H9 (cell line): ENCODE measurements at regions not wholly inside any gene's neighbourhood (a gene's known extent, or its start where the extent isn't known, plus 50 kb on each side); places are given as distances from the start of the nearest gene placed in this dataset.

Experiments used
- DNase-seq: peaks from one replicate; pipeline ENCODE4 v3.0.0-alpha.2; 2017
- H2AFZ ChIP-seq: one replicate; pipeline ENCODE4 v1.6.1; 2013; ENCODE audit warnings: mild to moderate bottlenecking, low read length, control low read depth, moderate library complexity
- H2AK5ac ChIP-seq: 2 replicates; pipeline ENCODE4 v1.6.1; 2013; ENCODE audit warnings: low read length, control low read depth, mixed read lengths; ENCODE audit not compliant: insufficient read length
- H2BK120ac ChIP-seq: one replicate; pipeline ENCODE4 v1.6.1; 2013; ENCODE audit warnings: low read depth, mild to moderate bottlenecking, low read length, control low read depth, inconsistent platforms; ENCODE audit not compliant: poor library complexity, severe bottlenecking
- H2BK12ac ChIP-seq: 2 replicates; pipeline ENCODE4 v1.6.1; 2013; ENCODE audit warnings: low read length, control low read depth, mixed read lengths, low read depth; ENCODE audit not compliant: insufficient read length
- H2BK15ac ChIP-seq: 2 replicates; pipeline ENCODE4 v1.6.1; 2013; ENCODE audit warnings: low read depth, low read length, control low read depth
- H2BK20ac ChIP-seq: one replicate; pipeline ENCODE4 v1.6.1; 2013; ENCODE audit warnings: low read depth, mild to moderate bottlenecking, low read length, control low read depth, inconsistent platforms; ENCODE audit not compliant: poor library complexity, severe bottlenecking
- H2BK5ac ChIP-seq: 2 replicates; pipeline ENCODE4 v1.6.1; 2013; ENCODE audit warnings: low read length, control low read depth, mixed read lengths; ENCODE audit not compliant: insufficient read length
- H3K14ac ChIP-seq: 2 replicates; pipeline ENCODE4 v1.6.1; 2013; ENCODE audit warnings: low read length, control low read depth; ENCODE audit not compliant: insufficient read depth
- H3K18ac ChIP-seq: 2 replicates; pipeline ENCODE4 v1.6.1; 2013; ENCODE audit warnings: low read depth, mild to moderate bottlenecking, mixed read lengths, low read length, control low read depth; ENCODE audit not compliant: insufficient read length
- H3K23ac ChIP-seq: 2 replicates; pipeline ENCODE4 v1.6.1; 2013; ENCODE audit warnings: low read length, control low read depth, mixed read lengths, low read depth; ENCODE audit not compliant: insufficient read length
- H3K23me2 ChIP-seq: 2 replicates; pipeline ENCODE4 v1.6.1; 2013; ENCODE audit warnings: low read depth, mild to moderate bottlenecking, mixed read lengths, low read length, control low read depth; ENCODE audit not compliant: insufficient read length, poor library complexity, severe bottlenecking
- H3K27ac ChIP-seq: 2 replicates; pipeline ENCODE4 v1.5.1; 2013; ENCODE audit warnings: low read length, control low read depth, mixed read lengths, low read depth; ENCODE audit not compliant: insufficient read length
- H3K27me3 ChIP-seq: 2 replicates; pipeline ENCODE4 v1.6.1; 2013; ENCODE audit warnings: low read length, control low read depth, inconsistent platforms; ENCODE audit not compliant: insufficient read depth
- H3K4ac ChIP-seq: 2 replicates; pipeline ENCODE4 v1.6.1; 2013; ENCODE audit warnings: low read depth, mild to moderate bottlenecking, control low read depth, inconsistent platforms, low read length, moderate library complexity
- H3K4me1 ChIP-seq: 2 replicates; pipeline ENCODE4 v1.6.1; 2013; ENCODE audit warnings: low read length, control low read depth, inconsistent platforms; ENCODE audit not compliant: insufficient read depth
- H3K4me2 ChIP-seq: 2 replicates; pipeline ENCODE4 v1.6.1; 2013; ENCODE audit warnings: low read length, control low read depth, mixed read lengths; ENCODE audit not compliant: insufficient read length, insufficient read depth
- H3K56ac ChIP-seq: 2 replicates; pipeline ENCODE4 v1.6.1; 2013; ENCODE audit warnings: low read depth, mild to moderate bottlenecking, mixed read lengths, low read length, control low read depth; ENCODE audit not compliant: insufficient read length
- H3K79me1 ChIP-seq: 2 replicates; pipeline ENCODE4 v1.6.1; 2013; ENCODE audit warnings: low read depth, mild to moderate bottlenecking, moderate library complexity, low read length, control low read depth, inconsistent platforms; ENCODE audit not compliant: insufficient read depth, poor library complexity, severe bottlenecking
- H3K79me2 ChIP-seq: 2 replicates; pipeline ENCODE4 v1.6.1; 2013; ENCODE audit warnings: low read length, control low read depth, inconsistent platforms; ENCODE audit not compliant: insufficient read depth
- H3K9ac ChIP-seq: 2 replicates; pipeline ENCODE4 v1.6.1; 2013; ENCODE audit warnings: low read length, control low read depth, mixed read lengths; ENCODE audit not compliant: insufficient read length; ENCODE audit errors: extremely low read depth
- H3K9me3 ChIP-seq: one replicate; pipeline ENCODE4 v1.6.1; 2013; ENCODE audit warnings: low read depth, low read length, inconsistent platforms; ENCODE audit not compliant: control insufficient read depth
- H3T11ph ChIP-seq: one replicate; pipeline ENCODE4 v1.6.1; 2013; ENCODE audit warnings: mild to moderate bottlenecking, low read length, control low read depth, inconsistent platforms
- H4K20me1 ChIP-seq: one replicate; pipeline ENCODE4 v1.6.1; 2013; ENCODE audit not compliant: control insufficient read depth, insufficient read length, insufficient read depth
- H4K5ac ChIP-seq: 2 replicates; pipeline ENCODE4 v1.6.1; 2013; ENCODE audit warnings: low read depth, mild to moderate bottlenecking, mixed read lengths, low read length, control low read depth; ENCODE audit not compliant: insufficient read length
- H4K8ac ChIP-seq: replicated peaks from 2 replicates; pipeline ENCODE4 v1.6.1; 2013; ENCODE audit warnings: low read length, control low read depth, mixed read lengths, low read depth; ENCODE audit not compliant: insufficient read length
- H4K91ac ChIP-seq: 2 replicates; pipeline ENCODE4 v1.6.1; 2013; ENCODE audit warnings: low read depth, mild to moderate bottlenecking, moderate library complexity, mixed read lengths, low read length, control low read depth; ENCODE audit not compliant: insufficient read length
- H3K27ac Mint-ChIP-seq, 3 experiments: 2 replicates in 2 of 3; 3 replicates in 1 of 3; pipeline ENCODE4 v1.8.0; 2020 to 2021; ENCODE audit warnings: mixed read lengths in 3 of 3, mild to moderate bottlenecking in 1 of 3, moderate library complexity in 1 of 3
- H3K27me3 Mint-ChIP-seq: 2 replicates; pipeline ENCODE4 v1.8.0; 2021; ENCODE audit warnings: low read depth, mild to moderate bottlenecking, moderate library complexity, mixed read lengths
- H3K36me3 Mint-ChIP-seq, 3 experiments: 2 replicates in 2 of 3; 3 replicates in 1 of 3; pipeline ENCODE4 v1.8.0; 2020 to 2021; ENCODE audit warnings: low read depth in 3 of 3, mixed read lengths in 3 of 3; ENCODE audit not compliant: insufficient read depth in 1 of 3
- H3K4me1 Mint-ChIP-seq, 2 experiments: 2 replicates each; pipeline ENCODE4 v1.8.0; 2020; ENCODE audit warnings: mixed read lengths in 2 of 2
- H3K4me3 Mint-ChIP-seq, 2 experiments: 2 replicates in 1 of 2; 3 replicates in 1 of 2; pipeline ENCODE4 v1.8.0; 2020 to 2021; ENCODE audit warnings: mild to moderate bottlenecking in 2 of 2, mixed read lengths in 2 of 2, moderate library complexity in 1 of 2
- H3K9me3 Mint-ChIP-seq, 2 experiments: 2 replicates in 1 of 2; 3 replicates in 1 of 2; pipeline ENCODE4 v1.8.0; 2020; ENCODE audit warnings: mild to moderate bottlenecking in 2 of 2, mixed read lengths in 2 of 2, moderate library complexity in 1 of 2
- TF ChIP-seq, protein P1 (sequence below): fragments of 200-600 bp; sonication (generic); conservative IDR thresholded peaks from 3 replicates; pipeline ENCODE4 v1.8.0; 2021; ENCODE audit warnings: antibody characterized with exemption, mild to moderate bottlenecking

DNA sequence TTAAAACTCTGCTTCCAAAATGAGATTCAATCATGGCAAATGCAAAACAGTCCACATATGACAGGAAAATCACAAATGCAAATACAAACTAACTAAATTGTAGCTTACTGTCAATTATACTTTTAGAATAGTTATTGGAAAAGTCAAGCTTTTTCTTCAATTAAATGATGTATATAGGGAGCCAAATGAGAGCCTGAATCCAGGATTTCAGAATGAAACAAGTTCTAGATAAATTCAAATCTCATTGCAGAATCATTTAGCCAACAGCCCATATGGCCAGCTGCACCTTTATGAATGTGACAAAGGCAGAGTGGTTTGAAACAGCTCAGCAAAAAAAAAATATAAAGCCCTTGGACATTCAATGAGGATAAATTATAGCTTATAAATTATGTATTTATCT lies 82.2 kb upstream of the SCIN start:
- peaks cover 12% of the 10 kb centered on the region in 2 experiments for H3K4me1 Mint-ChIP-seq
- Histone ChIP-seq H3K14ac (no peak overlapping the region), H3K79me1 (no peaks in the 10 kb centered on the region), H4K20me1 (no peaks in the 10 kb centered on the region), H2BK15ac (no peak overlapping the region), H4K5ac (no peak overlapping the region), H2BK12ac (no peak overlapping the region), H4K8ac (no peak overlapping the region), H3K9me3 (no peaks in the 10 kb centered on the region), H3K4me1 (peaks cover 2% of the 10 kb centered on the region; the same call in 1 of the 2 replicates), H2BK5ac (no peak overlapping the region), H3K18ac (no peak overlapping the region), H2BK120ac (no peak overlapping the region), H4K91ac (no peak overlapping the region), H3K79me2 (no peaks in the 10 kb centered on the region), H3K56ac (no peak overlapping the region), H2AFZ (no peak overlapping the region), H3K4me2 (no peak overlapping the region), H3K27ac (no peak overlapping the region), H3K23me2 (no peaks in the 10 kb centered on the region), H2BK20ac (no peak overlapping the region), H3T11ph (no peak overlapping the region), H3K27me3 (no peaks in the 10 kb centered on the region), H3K4ac (no peak overlapping the region), H3K23ac (no peak overlapping the region), H2AK5ac (no peak overlapping the region), H3K9ac (no peak overlapping the region)
- H3K27ac Mint-ChIP-seq: no peak overlapping the region
- TF ChIP-seq, protein P1, sequence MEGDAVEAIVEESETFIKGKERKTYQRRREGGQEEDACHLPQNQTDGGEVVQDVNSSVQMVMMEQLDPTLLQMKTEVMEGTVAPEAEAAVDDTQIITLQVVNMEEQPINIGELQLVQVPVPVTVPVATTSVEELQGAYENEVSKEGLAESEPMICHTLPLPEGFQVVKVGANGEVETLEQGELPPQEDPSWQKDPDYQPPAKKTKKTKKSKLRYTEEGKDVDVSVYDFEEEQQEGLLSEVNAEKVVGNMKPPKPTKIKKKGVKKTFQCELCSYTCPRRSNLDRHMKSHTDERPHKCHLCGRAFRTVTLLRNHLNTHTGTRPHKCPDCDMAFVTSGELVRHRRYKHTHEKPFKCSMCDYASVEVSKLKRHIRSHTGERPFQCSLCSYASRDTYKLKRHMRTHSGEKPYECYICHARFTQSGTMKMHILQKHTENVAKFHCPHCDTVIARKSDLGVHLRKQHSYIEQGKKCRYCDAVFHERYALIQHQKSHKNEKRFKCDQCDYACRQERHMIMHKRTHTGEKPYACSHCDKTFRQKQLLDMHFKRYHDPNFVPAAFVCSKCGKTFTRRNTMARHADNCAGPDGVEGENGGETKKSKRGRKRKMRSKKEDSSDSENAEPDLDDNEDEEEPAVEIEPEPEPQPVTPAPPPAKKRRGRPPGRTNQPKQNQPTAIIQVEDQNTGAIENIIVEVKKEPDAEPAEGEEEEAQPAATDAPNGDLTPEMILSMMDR: no peak
- H3K36me3 Mint-ChIP-seq: no peaks in the 10 kb centered on the region
- no peak overlapping the region for H3K4me3 Mint-ChIP-seq
- no peaks in the 10 kb centered on the region for H3K9me3 Mint-ChIP-seq
- H3K27me3 Mint-ChIP-seq: no peaks in the 10 kb centered on the region
- no peak for DNase-seq
